A549 (cell line): ENCODE measurements at regions not wholly inside any gene's neighbourhood (a gene's known extent, or its start where the extent isn't known, plus 50 kb on each side); places are given as distances from the start of the nearest gene placed in this dataset.

Experiments
- ATAC-seq, 2 experiments: fragments of 200-7000 bp in 1 of 2; fragments of >200 bp in 1 of 2; cut with Nextera tagmentation in 1 of 2; cut with Tn5 transposase in 1 of 2; 3 replicates each; pipeline versions ENCODE4 v1.8.0 to v1.9.1; 2018 to 2020; ENCODE audit warnings: mild to moderate bottlenecking in 1 of 2, moderate library complexity in 1 of 2
- CTCF ChIA-PET: fragments of 300-600 bp; sonication (Branson Sonifier 250); formaldehyde crosslinking; extraction: SDS; loops from one replicate; lab custom pipeline; 2021; ENCODE audit warnings: antibody characterized with exemption, inconsistent platforms; lab: Yijun Ruan, JAX
- POLR2A ChIA-PET: fragments of 350-600 bp; formaldehyde crosslinking; extraction: SDS; loops from one replicate; lab custom pipeline; 2021; ENCODE audit warnings: antibody characterized with exemption, inconsistent platforms; lab: Yijun Ruan, JAX
- DNase-seq, 2 experiments: peaks; one replicate each; pipeline versions ENCODE4 v3.0.0 to v3.0.0-alpha.2; 2011 to 2016; ENCODE audit warnings: low read depth in 1 of 2, low spot score in 1 of 2
- FAIRE-seq: peaks from 2 replicates; lab custom pipeline; 2011; peaks lifted over from hg19 to GRCh38; lab: Jason Lieb, UNC
- H3K27ac ChIP-seq, 2 experiments: fragments of >200 bp; sonication (Bioruptor Twin); formaldehyde crosslinking; 3 replicates each; pipeline ENCODE4 v1.5.1; 2016 to 2017
- H3K4me1 ChIP-seq: fragments of >200 bp; sonication (Bioruptor Twin); formaldehyde crosslinking; 3 replicates; pipeline ENCODE4 v1.6.1; 2016
- H3K4me2 ChIP-seq: fragments of >200 bp; sonication (Bioruptor Twin); formaldehyde crosslinking; 3 replicates; pipeline ENCODE4 v1.6.1; 2016
- H3K4me3 ChIP-seq: fragments of >200 bp; sonication (Bioruptor Twin); formaldehyde crosslinking; 3 replicates; pipeline ENCODE4 v1.5.1; 2016
- H3K9me3 ChIP-seq: fragments of >200 bp; sonication (Bioruptor Twin); formaldehyde crosslinking; 3 replicates; pipeline ENCODE4 v1.6.1; 2016
- CBX2 ChIP-seq: fragments of 200-600 bp; sonication (generic); IDR thresholded peaks from 2 replicates; pipeline ENCODE4 v1.6.1; 2016; ENCODE audit warnings: low read depth, mild to moderate bottlenecking, borderline replicate concordance
- CBX8 ChIP-seq: fragments of 200-600 bp; sonication (generic); IDR thresholded peaks from 2 replicates; pipeline ENCODE4 v1.6.1; 2016
- CEBPB ChIP-seq, 2 experiments: fragments of >200 bp in 1 of 2; sonication (Bioruptor Twin) in 1 of 2; formaldehyde crosslinking in 1 of 2; IDR thresholded peaks; 2 replicates each; pipeline ENCODE4 v1.6.1; 2012 to 2016
- CHD4 ChIP-seq: fragments of 200-600 bp; sonication (generic); IDR thresholded peaks from 2 replicates; pipeline ENCODE4 v1.6.1; 2016; ENCODE audit warnings: antibody characterized with exemption, mild to moderate bottlenecking, borderline replicate concordance
- EP300 ChIP-seq, 2 experiments: fragments of >200 bp; sonication (Bioruptor Twin); formaldehyde crosslinking; IDR thresholded peaks; 2 replicates in 1 of 2; 3 replicates in 1 of 2; pipeline ENCODE4 v1.6.1; 2016 to 2017
- ESRRA ChIP-seq: fragments of 150-350 bp; IDR thresholded peaks from 2 replicates; pipeline ENCODE4 v1.6.1; 2014; ENCODE audit warnings: mild to moderate bottlenecking, low read length, borderline replicate concordance
- HDAC2 ChIP-seq: fragments of 200-600 bp; sonication (generic); IDR thresholded peaks from 2 replicates; pipeline ENCODE4 v1.6.1; 2016
- HOXB5 ChIP-seq: fragments of 250-450 bp; sonication (Bioruptor Pico); IDR thresholded peaks from 2 replicates; pipeline ENCODE4 v1.5.0; 2020; ENCODE audit warnings: mild to moderate bottlenecking, moderate library complexity
- JUN ChIP-seq, 2 experiments: fragments of >200 bp; sonication (Bioruptor Twin); formaldehyde crosslinking; IDR thresholded peaks; 2 replicates in 1 of 2; 3 replicates in 1 of 2; pipeline ENCODE4 v1.6.1; 2016 to 2017
- KDM1A ChIP-seq: fragments of 200-600 bp; sonication (generic); IDR thresholded peaks from 2 replicates; pipeline ENCODE4 v1.6.1; 2016; ENCODE audit warnings: low read depth, mild to moderate bottlenecking
- KDM5A ChIP-seq: fragments of 200-600 bp; sonication (generic); IDR thresholded peaks from 2 replicates; pipeline ENCODE4 v1.6.1; 2016; ENCODE audit warnings: antibody characterized with exemption, mild to moderate bottlenecking
- MAFK ChIP-seq: fragments of 450-650 bp; IDR thresholded peaks from 2 replicates; pipeline ENCODE4 v1.6.1; 2014; ENCODE audit not compliant: partially characterized antibody
- MYC ChIP-seq: IDR thresholded peaks from 2 replicates; pipeline ENCODE4 v1.6.1; 2012; ENCODE audit warnings: mild to moderate bottlenecking, inconsistent platforms, low read length, improper control_type of control experiment, borderline replicate concordance
- NFE2L2 ChIP-seq: fragments of 150-350 bp; conservative IDR thresholded peaks from 2 replicates; pipeline ENCODE4 v1.6.1; 2014; ENCODE audit warnings: low read length
- PHF8 ChIP-seq: fragments of 200-600 bp; sonication (generic); IDR thresholded peaks from 2 replicates; pipeline ENCODE4 v1.6.1; 2016; ENCODE audit warnings: low read depth, mild to moderate bottlenecking, antibody characterized with exemption, moderate library complexity, borderline replicate concordance
- POLR2A ChIP-seq: IDR thresholded peaks from 2 replicates; pipeline ENCODE4 v1.6.1; 2012; ENCODE audit warnings: mild to moderate bottlenecking, low read length
- RAD21 ChIP-seq, 2 experiments: fragments of >200 bp in 1 of 2; sonication (Bioruptor Twin) in 1 of 2; formaldehyde crosslinking in 1 of 2; IDR thresholded peaks in 1 of 2; conservative IDR thresholded peaks in 1 of 2; 2 replicates in 1 of 2; 3 replicates in 1 of 2; pipeline ENCODE4 v1.6.1; 2012 to 2018; ENCODE audit warnings: inconsistent platforms in 1 of 2
- RFX5 ChIP-seq: fragments of 450-650 bp; IDR thresholded peaks from 2 replicates; pipeline ENCODE4 v1.7.1; 2014; ENCODE audit warnings: antibody characterized with exemption, mild to moderate bottlenecking, moderate library complexity
- SREBF2 ChIP-seq: fragments of 450-650 bp; IDR thresholded peaks from 2 replicates; pipeline ENCODE4 v1.6.1; 2014; ENCODE audit warnings: mild to moderate bottlenecking, moderate library complexity
- WGBS: methylation state at CpG from one replicate; pipeline ENCODE4 v1.1.6; 2017; ENCODE audit errors: missing lambda C conversion rate; 5-methylcytosine and 5-hydroxymethylcytosine counted together
- TF ChIP-seq, protein P1 (sequence below): fragments of 150-350 bp; IDR thresholded peaks from 2 replicates; pipeline ENCODE4 v1.6.1; 2014; ENCODE audit warnings: low read depth, mild to moderate bottlenecking, low read length
- TF ChIP-seq, protein P2 (sequence below): fragments of 450-650 bp; IDR thresholded peaks from 2 replicates; pipeline ENCODE4 v1.6.1; 2014; ENCODE audit warnings: antibody characterized with exemption
- TF ChIP-seq, protein P3 (sequence below): fragments of >200 bp; sonication (Bioruptor Twin); formaldehyde crosslinking; IDR thresholded peaks from 3 replicates; pipeline ENCODE4 v1.6.1; 2016
- TF ChIP-seq, protein P4 (sequence below): fragments of 250-450 bp; sonication (Bioruptor Pico); IDR thresholded peaks from 2 replicates; pipeline ENCODE4 v1.5.0; 2021; ENCODE audit warnings: mild to moderate bottlenecking, moderate library complexity, borderline replicate concordance
- TF ChIP-seq, protein P5 (sequence below): fragments of 250-450 bp; sonication (Bioruptor Pico); IDR thresholded peaks from 2 replicates; pipeline ENCODE4 v1.5.0; 2020; ENCODE audit warnings: low read depth, mild to moderate bottlenecking, moderate library complexity

DNA sequence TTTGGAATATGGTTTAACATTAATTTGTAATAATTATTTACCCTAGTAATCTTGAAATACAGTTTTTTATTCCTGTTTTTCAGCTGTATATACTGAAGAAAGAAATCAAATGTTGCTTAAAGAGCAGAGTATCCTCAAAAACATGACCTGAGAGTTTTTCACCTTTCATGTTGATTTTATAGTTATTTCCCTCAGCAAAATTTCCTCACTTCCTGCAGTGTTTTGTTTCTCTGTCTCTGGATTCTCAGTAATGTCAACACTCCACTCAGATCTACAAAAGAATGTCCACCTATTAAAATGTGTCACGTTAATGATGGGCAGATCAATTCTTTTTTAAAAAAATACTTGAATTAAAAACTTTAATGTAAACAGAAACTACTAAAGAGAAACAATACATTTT lies 398.3 kb downstream of the ANXA1 start:
- no peaks in the 10 kb centered on the region for H3K4me1 ChIP-seq
- H3K9me3 ChIP-seq, result no peaks in the 10 kb centered on the region
- H3K27ac ChIP-seq, result no peak overlapping the region
- TF ChIP-seq RFX5 (no peak), MAFK (no peak), KDM5A (no peak), CBX8 (no peak), CBX2 (no peak), KDM1A (no peak), CHD4 (no peak), SREBF2 (no peak), JUN (IDR thresholded peaks at IDR 0.05) (no peak), EP300 (IDR thresholded peaks at IDR 0.05) (no peak)
- TF ChIP-seq, protein P1, sequence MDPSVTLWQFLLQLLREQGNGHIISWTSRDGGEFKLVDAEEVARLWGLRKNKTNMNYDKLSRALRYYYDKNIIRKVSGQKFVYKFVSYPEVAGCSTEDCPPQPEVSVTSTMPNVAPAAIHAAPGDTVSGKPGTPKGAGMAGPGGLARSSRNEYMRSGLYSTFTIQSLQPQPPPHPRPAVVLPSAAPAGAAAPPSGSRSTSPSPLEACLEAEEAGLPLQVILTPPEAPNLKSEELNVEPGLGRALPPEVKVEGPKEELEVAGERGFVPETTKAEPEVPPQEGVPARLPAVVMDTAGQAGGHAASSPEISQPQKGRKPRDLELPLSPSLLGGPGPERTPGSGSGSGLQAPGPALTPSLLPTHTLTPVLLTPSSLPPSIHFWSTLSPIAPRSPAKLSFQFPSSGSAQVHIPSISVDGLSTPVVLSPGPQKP, result no peak
- TF ChIP-seq, all 56 proteins: peak for 0
- WGBS, result 18% methylated on average over 1 of the region's 1 CpG
- Histone ChIP-seq H3K4me3 (no peak overlapping the region), H3K4me2 (no peak overlapping the region)
- DNase-seq, result no peak
- ChIA-PET CTCF (no interaction called here), POLR2A (no interaction called here)
- no peak for ATAC-seq
- no peak for FAIRE-seq

DNA sequence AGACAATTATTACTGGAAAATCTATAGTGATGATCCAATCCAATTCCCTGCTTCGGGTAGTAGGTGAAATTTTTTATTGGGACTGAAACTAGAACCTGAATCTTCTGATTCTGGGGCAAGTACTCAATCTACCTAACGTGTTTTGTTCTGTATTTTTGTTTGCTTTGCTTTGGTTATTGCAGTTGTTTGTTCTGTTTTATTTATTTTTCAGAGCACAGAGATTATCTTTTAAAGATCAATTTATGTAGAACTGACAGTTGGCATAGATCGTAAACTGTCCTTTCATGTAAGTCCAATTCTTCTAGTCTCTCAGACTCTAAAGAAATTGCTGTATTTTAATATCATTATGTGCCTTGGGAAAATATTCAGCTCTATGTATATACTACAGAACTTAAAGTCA lies 401.6 kb downstream of the ANXA1 start:
- Histone ChIP-seq H3K9me3 (no peaks in the 10 kb centered on the region), H3K4me2 (no peak overlapping the region), H3K4me1 (no peaks in the 10 kb centered on the region), H3K4me3 (no peak overlapping the region), H3K27ac (no peak overlapping the region)
- 25% methylated on average over 3 of the region's 3 CpGs for WGBS
- FAIRE-seq (no peak), DNase-seq (no peak), ATAC-seq (no peak)
- POLR2A ChIA-PET, result no interaction called here
- CTCF ChIA-PET, result no interaction called here
- TF ChIP-seq MYC (no peak), JUN (IDR thresholded peaks at IDR 0.05) (no peak), CEBPB (IDR thresholded peaks at IDR 0.05) (no peak), CBX8 (no peak), HOXB5 (CRISPR knock-in tag) (no peak), ESRRA (no peak), HDAC2 (no peak), POLR2A (no peak), NFE2L2 (no peak)
- TF ChIP-seq, protein P2, sequence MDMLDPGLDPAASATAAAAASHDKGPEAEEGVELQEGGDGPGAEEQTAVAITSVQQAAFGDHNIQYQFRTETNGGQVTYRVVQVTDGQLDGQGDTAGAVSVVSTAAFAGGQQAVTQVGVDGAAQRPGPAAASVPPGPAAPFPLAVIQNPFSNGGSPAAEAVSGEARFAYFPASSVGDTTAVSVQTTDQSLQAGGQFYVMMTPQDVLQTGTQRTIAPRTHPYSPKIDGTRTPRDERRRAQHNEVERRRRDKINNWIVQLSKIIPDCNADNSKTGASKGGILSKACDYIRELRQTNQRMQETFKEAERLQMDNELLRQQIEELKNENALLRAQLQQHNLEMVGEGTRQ, result no peak
- TF ChIP-seq, protein P3, sequence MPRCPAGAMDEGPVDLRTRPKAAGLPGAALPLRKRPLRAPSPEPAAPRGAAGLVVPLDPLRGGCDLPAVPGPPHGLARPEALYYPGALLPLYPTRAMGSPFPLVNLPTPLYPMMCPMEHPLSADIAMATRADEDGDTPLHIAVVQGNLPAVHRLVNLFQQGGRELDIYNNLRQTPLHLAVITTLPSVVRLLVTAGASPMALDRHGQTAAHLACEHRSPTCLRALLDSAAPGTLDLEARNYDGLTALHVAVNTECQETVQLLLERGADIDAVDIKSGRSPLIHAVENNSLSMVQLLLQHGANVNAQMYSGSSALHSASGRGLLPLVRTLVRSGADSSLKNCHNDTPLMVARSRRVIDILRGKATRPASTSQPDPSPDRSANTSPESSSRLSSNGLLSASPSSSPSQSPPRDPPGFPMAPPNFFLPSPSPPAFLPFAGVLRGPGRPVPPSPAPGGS, result no peak
- TF ChIP-seq, protein P4, sequence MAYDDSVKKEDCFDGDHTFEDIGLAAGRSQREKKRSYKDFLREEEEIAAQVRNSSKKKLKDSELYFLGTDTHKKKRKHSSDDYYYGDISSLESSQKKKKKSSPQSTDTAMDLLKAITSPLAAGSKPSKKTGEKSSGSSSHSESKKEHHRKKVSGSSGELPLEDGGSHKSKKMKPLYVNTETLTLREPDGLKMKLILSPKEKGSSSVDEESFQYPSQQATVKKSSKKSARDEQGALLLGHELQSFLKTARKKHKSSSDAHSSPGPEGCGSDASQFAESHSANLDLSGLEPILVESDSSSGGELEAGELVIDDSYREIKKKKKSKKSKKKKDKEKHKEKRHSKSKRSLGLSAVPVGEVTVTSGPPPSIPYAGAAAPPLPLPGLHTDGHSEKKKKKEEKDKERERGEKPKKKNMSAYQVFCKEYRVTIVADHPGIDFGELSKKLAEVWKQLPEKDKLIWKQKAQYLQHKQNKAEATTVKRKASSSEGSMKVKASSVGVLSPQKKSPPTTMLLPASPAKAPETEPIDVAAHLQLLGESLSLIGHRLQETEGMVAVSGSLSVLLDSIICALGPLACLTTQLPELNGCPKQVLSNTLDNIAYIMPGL (CRISPR knock-in tag), result no peak
- TF ChIP-seq, all 56 proteins: peak for 0

DNA sequence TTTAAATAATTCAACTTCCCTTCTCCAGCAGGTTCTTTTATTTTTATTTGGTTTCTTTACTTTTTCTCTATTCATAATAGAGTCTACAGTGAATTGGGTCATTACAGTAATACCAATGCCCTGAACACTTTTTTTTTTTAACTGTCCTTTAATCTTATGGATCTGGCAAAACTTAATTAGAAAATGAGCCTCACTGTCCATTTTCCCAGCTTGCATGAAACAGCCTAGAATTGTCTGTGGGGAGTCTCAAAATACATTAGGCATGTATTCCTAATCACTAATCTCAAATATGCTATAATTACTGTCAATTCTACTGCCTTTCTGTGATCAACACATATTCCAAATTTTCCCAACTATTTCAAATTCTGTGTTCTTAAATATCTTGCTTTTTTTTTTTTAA lies 406.8 kb downstream of the ANXA1 start:
- Histone ChIP-seq H3K4me1 (no peaks in the 10 kb centered on the region), H3K27ac (no peak overlapping the region), H3K4me2 (no peak overlapping the region), H3K4me3 (no peak overlapping the region), H3K9me3 (no peaks in the 10 kb centered on the region)
- DNase-seq (no peak), ATAC-seq (no peak), FAIRE-seq (no peak)
- ChIA-PET CTCF (no interaction called here), POLR2A (no interaction called here)
- TF ChIP-seq, protein P5, sequence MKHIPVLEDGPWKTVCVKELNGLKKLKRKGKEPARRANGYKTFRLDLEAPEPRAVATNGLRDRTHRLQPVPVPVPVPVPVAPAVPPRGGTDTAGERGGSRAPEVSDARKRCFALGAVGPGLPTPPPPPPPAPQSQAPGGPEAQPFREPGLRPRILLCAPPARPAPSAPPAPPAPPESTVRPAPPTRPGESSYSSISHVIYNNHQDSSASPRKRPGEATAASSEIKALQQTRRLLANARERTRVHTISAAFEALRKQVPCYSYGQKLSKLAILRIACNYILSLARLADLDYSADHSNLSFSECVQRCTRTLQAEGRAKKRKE, result no peak
- TF ChIP-seq PHF8 (no peak), RAD21 (conservative IDR thresholded peaks at IDR 0.05 in 1 of 2, IDR thresholded peaks at IDR 0.05 in 1 of 2) (no peak)
